IPS DF 6.9 (cell line): ENCODE measurements at regions not wholly inside any gene's neighbourhood (a gene's known extent, or its start where the extent isn't known, plus 50 kb on each side); places are given as distances from the start of the nearest gene placed in this dataset.

Experiments
- DNase-seq: peaks from one replicate; pipeline ENCODE4 v3.0.0-alpha.2; 2013; ENCODE audit warnings: low read depth, low spot score
- H3K27ac ChIP-seq: one replicate; pipeline ENCODE4 v1.5.1; 2013; ENCODE audit warnings: low read length, control low read depth
- H3K27me3 ChIP-seq: 2 replicates; pipeline ENCODE4 v1.6.1; 2013; ENCODE audit warnings: mild to moderate bottlenecking, low read length; ENCODE audit not compliant: control insufficient read depth, insufficient read depth
- H3K36me3 ChIP-seq: 2 replicates; pipeline ENCODE4 v1.6.1; 2013; ENCODE audit warnings: low read length; ENCODE audit not compliant: control insufficient read depth, insufficient read depth
- H3K4me1 ChIP-seq: 2 replicates; pipeline ENCODE4 v1.6.1; 2013; ENCODE audit warnings: low read length; ENCODE audit not compliant: control insufficient read depth, insufficient read depth
- H3K4me3 ChIP-seq: 2 replicates; pipeline ENCODE4 v1.5.1; 2013; ENCODE audit warnings: mild to moderate bottlenecking, low read length
- H3K9me3 ChIP-seq: 2 replicates; pipeline ENCODE4 v1.6.1; 2013; ENCODE audit warnings: low read length, inconsistent platforms; ENCODE audit not compliant: control insufficient read depth, insufficient read depth
- WGBS: extraction: QIAGEN DNeasy Blood & Tissue Kit; methylation state at CpG from one replicate; pipeline ENCODE4 v1.1.7; 2013; ENCODE audit warnings: mixed read lengths, missing lambda C conversion rate; ENCODE audit not compliant: insufficient read length, insufficient coverage; 5-methylcytosine and 5-hydroxymethylcytosine counted together

GRCh38 chr10:125442856-125443540 is 240.0 kb downstream of the TEX36 start:
- Histone ChIP-seq H3K4me3 (no peak overlapping the region), H3K9me3 (no peaks in the 10 kb centered on the region), H3K36me3 (no peaks in the 10 kb centered on the region), H3K27ac (no peak overlapping the region), H3K4me1 (no peaks in the 10 kb centered on the region), H3K27me3 (no peaks in the 10 kb centered on the region)
- no peak for DNase-seq
- no CpG with 5 or more reads among the region's 13 CpGs for WGBS

GRCh38 chr10:125441151-125441550 is 241.8 kb downstream of the TEX36 start:
- WGBS = no CpG with 5 or more reads among the region's 4 CpGs
- no peak for DNase-seq
- H3K27ac ChIP-seq = no peak overlapping the region

GRCh38 chr10:125431149-125431548 is 251.8 kb downstream of the TEX36 start:
- H3K27ac ChIP-seq = no peak overlapping the region
- no peaks in the 10 kb centered on the region for H3K36me3 ChIP-seq
- H3K9me3 ChIP-seq = no peaks in the 10 kb centered on the region
- no CpG with 5 or more reads among the region's 4 CpGs for WGBS
- no peaks in the 10 kb centered on the region for H3K27me3 ChIP-seq
- DNase-seq = no peak
- no peaks in the 10 kb centered on the region for H3K4me1 ChIP-seq
- H3K4me3 ChIP-seq = no peak overlapping the region

More at GRCh38 chr10:125441151-125441550, 241.8 kb downstream of the TEX36 start:
- Histone ChIP-seq H3K4me3 (no peak overlapping the region), H3K4me1 (no peaks in the 10 kb centered on the region), H3K27me3 (no peaks in the 10 kb centered on the region), H3K36me3 (no peaks in the 10 kb centered on the region), H3K9me3 (no peaks in the 10 kb centered on the region)

GRCh38 chr10:125428054-125428453 is 254.9 kb downstream of the TEX36 start:
- WGBS = no CpG with 5 or more reads among the region's 10 CpGs
- Histone ChIP-seq H3K27ac (no peak overlapping the region), H3K9me3 (no peaks in the 10 kb centered on the region), H3K4me3 (no peak overlapping the region), H3K27me3 (no peaks in the 10 kb centered on the region), H3K4me1 (no peaks in the 10 kb centered on the region; the same call in 1 of the 2 replicates), H3K36me3 (no peaks in the 10 kb centered on the region)
- DNase-seq = no peak

GRCh38 chr10:125424191-125424847 is 258.6 kb downstream of the TEX36 start:
- Histone ChIP-seq H3K36me3 (no peaks in the 10 kb centered on the region), H3K4me3 (no peak overlapping the region), H3K4me1 (no peaks in the 10 kb centered on the region; the same call in 1 of the 2 replicates), H3K9me3 (no peaks in the 10 kb centered on the region), H3K27ac (no peak overlapping the region), H3K27me3 (no peaks in the 10 kb centered on the region)
- no CpG with 5 or more reads among the region's 13 CpGs for WGBS
- no peak for DNase-seq

GRCh38 chr10:125423569-125423968 is 259.4 kb downstream of the TEX36 start:
- DNase-seq = no peak
- Histone ChIP-seq H3K4me3 (no peak overlapping the region), H3K27ac (no peak overlapping the region), H3K36me3 (no peaks in the 10 kb centered on the region), H3K4me1 (no peaks in the 10 kb centered on the region; the same call in 1 of the 2 replicates), H3K27me3 (no peaks in the 10 kb centered on the region), H3K9me3 (no peaks in the 10 kb centered on the region)
- WGBS = no CpG with 5 or more reads among the region's 9 CpGs

DNA sequence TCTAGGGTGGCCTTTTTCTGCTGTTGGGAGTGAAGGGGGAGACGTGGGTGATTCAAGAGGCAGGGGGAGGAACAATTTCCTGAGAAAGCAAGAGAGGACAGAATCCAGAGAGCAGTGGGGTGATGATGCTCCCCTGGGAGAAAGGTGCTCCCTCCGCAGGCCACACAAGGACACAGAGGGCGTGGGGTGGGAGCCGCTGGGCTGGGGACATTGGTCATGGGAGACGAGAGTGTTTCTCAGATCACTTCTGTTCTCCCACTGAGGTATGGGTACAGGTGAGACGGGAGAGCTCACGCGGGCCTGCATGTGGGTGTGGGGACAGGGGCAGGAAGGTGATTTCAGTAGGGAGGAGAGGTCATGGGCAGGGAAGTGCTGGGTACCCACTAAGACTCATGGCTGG is 259.5 kb upstream of the CTBP2 start:
- no peaks in the 10 kb centered on the region for H3K27me3 ChIP-seq
- no peak for DNase-seq
- no CpG with 5 or more reads among the region's 8 CpGs for WGBS
- no peaks in the 10 kb centered on the region; the same call in 1 of the 2 replicates for H3K4me1 ChIP-seq
- no peak overlapping the region for H3K4me3 ChIP-seq
- no peaks in the 10 kb centered on the region for H3K9me3 ChIP-seq
- no peaks in the 10 kb centered on the region for H3K36me3 ChIP-seq
- H3K27ac ChIP-seq = no peak overlapping the region

DNA sequence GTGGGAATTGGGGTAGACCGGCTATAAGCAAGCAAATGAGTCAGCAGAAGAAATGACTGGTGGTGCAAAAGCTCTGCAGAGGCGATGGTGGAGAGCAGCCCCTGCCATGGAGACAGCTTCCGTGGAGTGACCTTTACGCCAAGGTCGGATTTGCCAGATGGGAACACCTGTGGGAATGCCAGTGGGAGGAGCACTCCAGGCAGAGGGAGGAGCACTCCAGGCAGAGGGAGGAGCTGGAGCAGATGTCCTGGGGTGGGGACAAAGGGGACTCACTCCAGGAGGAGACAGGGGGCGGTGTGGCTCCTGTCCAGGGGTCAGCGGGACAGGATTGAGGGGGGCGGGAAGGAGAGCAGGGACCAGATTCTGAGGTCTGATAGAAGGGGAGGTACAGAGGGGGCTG is 258.8 kb upstream of the CTBP2 start:
- Histone ChIP-seq H3K9me3 (no peaks in the 10 kb centered on the region), H3K27me3 (no peaks in the 10 kb centered on the region), H3K36me3 (no peaks in the 10 kb centered on the region), H3K27ac (no peak overlapping the region), H3K4me1 (no peaks in the 10 kb centered on the region; the same call in 1 of the 2 replicates), H3K4me3 (no peak overlapping the region)
- DNase-seq = no peak
- whole genome bisulfite sequencing = no CpG with 5 or more reads among the region's 8 CpGs

DNA sequence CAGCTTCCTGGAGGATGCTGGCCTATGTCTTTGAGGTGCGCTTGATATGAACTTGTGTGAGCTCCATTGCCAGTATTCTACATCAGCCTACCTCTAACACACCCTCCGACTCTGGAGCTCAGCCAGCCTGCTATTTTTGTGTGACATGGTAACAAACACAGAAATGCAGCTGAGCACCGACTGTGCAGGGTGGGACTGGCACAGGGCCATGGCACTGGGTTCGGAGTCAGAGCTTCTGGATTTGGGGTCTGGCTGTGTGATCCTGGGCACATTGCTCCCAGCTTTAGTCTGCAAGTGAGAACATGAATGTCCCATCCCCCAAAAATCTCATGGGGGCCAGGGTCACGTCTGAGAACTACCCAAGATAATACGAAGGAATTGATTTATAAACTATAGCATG is 257.2 kb upstream of the CTBP2 start:
- no peaks in the 10 kb centered on the region for H3K36me3 ChIP-seq
- H3K4me3 ChIP-seq = no peak overlapping the region
- no peaks in the 10 kb centered on the region for H3K4me1 ChIP-seq
- H3K27me3 ChIP-seq = no peaks in the 10 kb centered on the region
- no peak overlapping the region for H3K27ac ChIP-seq
- WGBS = no CpG with 5 or more reads among the region's 6 CpGs
- H3K9me3 ChIP-seq = no peaks in the 10 kb centered on the region
- DNase-seq = no peak

DNA sequence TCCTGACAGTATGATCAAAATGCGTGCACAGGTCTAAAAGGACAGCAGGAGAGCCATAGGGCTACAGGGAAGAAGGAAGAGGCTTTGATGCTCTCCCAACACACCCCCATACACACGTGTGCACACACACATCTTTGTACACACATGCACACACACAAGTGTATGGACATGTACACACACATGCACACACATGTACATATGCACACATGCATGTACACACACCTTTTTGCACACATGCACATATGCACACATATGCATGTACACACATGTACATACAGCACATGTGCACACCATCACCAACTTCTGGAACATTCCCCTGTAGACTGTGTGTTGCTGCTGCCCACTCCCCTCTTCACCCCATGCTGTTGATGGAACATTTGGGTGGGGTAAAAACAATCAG is 255.6 kb upstream of the CTBP2 start:
- no CpG with 5 or more reads among the region's 2 CpGs for WGBS
- Histone ChIP-seq H3K27me3 (no peaks in the 10 kb centered on the region), H3K36me3 (no peaks in the 10 kb centered on the region), H3K4me1 (no peaks in the 10 kb centered on the region), H3K27ac (no peak overlapping the region), H3K9me3 (no peaks in the 10 kb centered on the region), H3K4me3 (no peak overlapping the region)
- no peak for DNase-seq
